ENCODE measurements at regions not wholly inside any gene's neighbourhood (a gene's known extent, or its start where the extent isn't known, plus 50 kb on each side); places are given as distances from the start of the nearest gene placed in this dataset.

GRCh38 chr3:116639641-116640040 is 69.9 kb upstream of the TUSC7 start:
- H3K4me1 Mint-ChIP-seq, result 0 out of 4 replicates have a peak, but pooled peaks cover 0 to 2% of the 10 kb centered on the region in 2 experiments
- TF ChIP-seq CTCF (conservative IDR thresholded peaks at IDR 0.05), result no peak
- Histone ChIP-seq H3K9me3 (ENCODE audit: control insufficient read depth, low read depth, low read length) (no peaks in the 10 kb centered on the region), H2AFZ (ENCODE audit: low read length) (no peak overlapping the region), H3K56ac (ENCODE audit: insufficient read length, low read depth, low read length) (no peak overlapping the region), H4K20me1 (ENCODE audit: control insufficient read depth, insufficient read depth, insufficient read length) (no peaks in the 10 kb centered on the region), H3K4ac (ENCODE audit: low read depth, low read length) (no peak overlapping the region), H3K27me3 (ENCODE audit: insufficient read depth, low read length) (no peaks in the 10 kb centered on the region), H3K23ac (ENCODE audit: insufficient read length, low read depth, low read length) (no peak overlapping the region), H4K8ac (replicated peaks; ENCODE audit: insufficient read length, low read depth, low read length) (no peak overlapping the region), H2BK15ac (ENCODE audit: low read depth, low read length) (no peak overlapping the region), H2BK20ac (ENCODE audit: low read depth, low read length, poor library complexity, severe bottlenecking) (no peak overlapping the region), H2AK5ac (ENCODE audit: insufficient read length, low read length) (no peak overlapping the region), H4K5ac (ENCODE audit: insufficient read length, low read depth, low read length) (no peak overlapping the region), H3K27ac (ENCODE audit: insufficient read length, low read depth, low read length) (no peak overlapping the region), H3K23me2 (ENCODE audit: insufficient read length, low read depth, low read length, poor library complexity, severe bottlenecking) (no peaks in the 10 kb centered on the region), H3K14ac (ENCODE audit: insufficient read depth, low read length) (no peak overlapping the region), H3K18ac (ENCODE audit: insufficient read length, low read depth, low read length) (no peak overlapping the region), H3K9ac (ENCODE audit: extremely low read depth, insufficient read length, low read length) (no peak overlapping the region), H2BK5ac (ENCODE audit: insufficient read length, low read length) (no peak overlapping the region), H3K79me1 (ENCODE audit: insufficient read depth, low read depth, low read length, poor library complexity, severe bottlenecking) (no peaks in the 10 kb centered on the region), H3K79me2 (ENCODE audit: insufficient read depth, low read length) (no peaks in the 10 kb centered on the region), H3K4me1 (ENCODE audit: insufficient read depth, low read length) (no peaks in the 10 kb centered on the region), H2BK120ac (ENCODE audit: low read depth, low read length, poor library complexity, severe bottlenecking) (no peak overlapping the region), H2BK12ac (ENCODE audit: insufficient read length, low read depth, low read length) (no peak overlapping the region), H4K91ac (ENCODE audit: insufficient read length, low read depth, low read length) (no peak overlapping the region), H3T11ph (ENCODE audit: low read length) (no peak overlapping the region), H3K4me2 (ENCODE audit: insufficient read depth, insufficient read length, low read length) (no peak overlapping the region)
- WGBS (ENCODE audit: extremely low coverage, insufficient read length, low lambda C conversion rate), result no CpG with 5 or more reads among the region's 2 CpGs
- no peaks in the 10 kb centered on the region for H3K36me3 Mint-ChIP-seq (ENCODE audit: insufficient read depth in 1 of 3, low read depth in 3 of 3)
- no peaks in the 10 kb centered on the region for H3K9me3 Mint-ChIP-seq
- no peak overlapping the region for H3K4me3 Mint-ChIP-seq
- no peak for DNase-seq
- no peaks in the 10 kb centered on the region for H3K27me3 Mint-ChIP-seq (ENCODE audit: low read depth)
- no peak overlapping the region for H3K27ac Mint-ChIP-seq
